ENCODE measurements at regions not wholly inside any gene's neighbourhood (a gene's known extent, or its start where the extent isn't known, plus 50 kb on each side); places are given as distances from the start of the nearest gene placed in this dataset.

GRCh38 chr6:40796260-40797221 lies 209.4 kb upstream of the LRFN2 start:
- DNase-seq (ENCODE audit: low spot score), result no peak

GRCh38 chr6:40794586-40794985 lies 207.4 kb upstream of the LRFN2 start:
- DNase-seq (ENCODE audit: low spot score), result no peak

- DNase-seq (ENCODE audit: low spot score), result no peak
Observed at GRCh38 chr6:40792183-40792582, 205.0 kb upstream of the LRFN2 start.

GRCh38 chr6:40791004-40791403 lies 203.8 kb upstream of the LRFN2 start:
- no peak for DNase-seq (ENCODE audit: low spot score)

GRCh38 chr6:40788661-40789655 lies 201.8 kb upstream of the LRFN2 start:
- DNase-seq (ENCODE audit: low spot score), result no peak

GRCh38 chr6:40782355-40782754 lies 195.2 kb upstream of the LRFN2 start:
- no peak for DNase-seq (ENCODE audit: low spot score)

- no peak for DNase-seq (ENCODE audit: low spot score)
Observed at GRCh38 chr6:40780637-40781036, 193.5 kb upstream of the LRFN2 start.

- DNase-seq (ENCODE audit: low spot score), result no peak
Observed at GRCh38 chr6:40779409-40779808, 192.2 kb upstream of the LRFN2 start.

GRCh38 chr6:40778918-40779317 lies 191.8 kb upstream of the LRFN2 start:
- DNase-seq (ENCODE audit: low spot score), result no peak

GRCh38 chr6:40778196-40778595 lies 191.0 kb upstream of the LRFN2 start:
- no peak for DNase-seq (ENCODE audit: low spot score)

- no peak for DNase-seq (ENCODE audit: low spot score)
Observed at GRCh38 chr6:40774932-40775331, 187.8 kb upstream of the LRFN2 start.

- DNase-seq (ENCODE audit: low spot score), result no peak
Observed at GRCh38 chr6:40770794-40771193, 183.6 kb upstream of the LRFN2 start.

- DNase-seq (ENCODE audit: low spot score), result no peak
Observed at GRCh38 chr6:40764726-40765125, 177.6 kb upstream of the LRFN2 start.

GRCh38 chr6:40762981-40763380 lies 175.8 kb upstream of the LRFN2 start:
- DNase-seq (ENCODE audit: low spot score), result no peak

GRCh38 chr6:40760887-40761286 lies 173.7 kb upstream of the LRFN2 start:
- no peak for DNase-seq (ENCODE audit: low spot score)

GRCh38 chr6:40759838-40760237 lies 172.7 kb upstream of the LRFN2 start:
- no peak for DNase-seq (ENCODE audit: low spot score)

- DNase-seq (ENCODE audit: low spot score), result no peak
Observed at GRCh38 chr6:40759264-40759663, 172.1 kb upstream of the LRFN2 start.

GRCh38 chr6:40755749-40756452 lies 168.7 kb upstream of the LRFN2 start:
- DNase-seq (ENCODE audit: low spot score), result no peak

GRCh38 chr6:40755046-40755681 lies 168.0 kb upstream of the LRFN2 start:
- DNase-seq (ENCODE audit: low spot score), result no peak

GRCh38 chr6:40754461-40755045 lies 167.4 kb upstream of the LRFN2 start:
- DNase-seq (ENCODE audit: low spot score), result no peak

All from HuH-7 (cell line).